Thyroid gland (tissue), 4 donors: ENCODE measurements at regions not wholly inside any gene's neighbourhood (a gene's known extent, or its start where the extent isn't known, plus 50 kb on each side); places are given as distances from the start of the nearest gene placed in this dataset.

ENCODE experiments used
- CTCF ChIP-seq, 6 experiments: fragments of 200-600 bp in 3 of 6; fragments of 450-650 bp in 3 of 6; sonication (generic) in 3 of 6; IDR thresholded peaks; one replicate each; pipeline ENCODE4 v1.5.1; 2016 to 2019; ENCODE audit warnings: antibody characterized with exemption in 6 of 6, mild to moderate bottlenecking in 2 of 6, inconsistent platforms in 1 of 6, moderate library complexity in 1 of 6
- POLR2A ChIP-seq, 2 donors: fragments of 450-650 bp; IDR thresholded peaks; one replicate each; pipeline ENCODE4 v1.6.1; 2017; ENCODE audit warnings: antibody characterized with exemption in 2 of 2, mild to moderate bottlenecking in 2 of 2, moderate library complexity in 1 of 2

GRCh38 chr3:148008591-148008990, 599.4 kb downstream of the ZIC1 start:
- TF ChIP-seq CTCF (IDR thresholded peaks at IDR 0.05) (no peak), POLR2A (IDR thresholded peaks at IDR 0.05) (no peak)
